ENCODE measurements at regions not wholly inside any gene's neighbourhood (a gene's known extent, or its start where the extent isn't known, plus 50 kb on each side); places are given as distances from the start of the nearest gene placed in this dataset.

DNA sequence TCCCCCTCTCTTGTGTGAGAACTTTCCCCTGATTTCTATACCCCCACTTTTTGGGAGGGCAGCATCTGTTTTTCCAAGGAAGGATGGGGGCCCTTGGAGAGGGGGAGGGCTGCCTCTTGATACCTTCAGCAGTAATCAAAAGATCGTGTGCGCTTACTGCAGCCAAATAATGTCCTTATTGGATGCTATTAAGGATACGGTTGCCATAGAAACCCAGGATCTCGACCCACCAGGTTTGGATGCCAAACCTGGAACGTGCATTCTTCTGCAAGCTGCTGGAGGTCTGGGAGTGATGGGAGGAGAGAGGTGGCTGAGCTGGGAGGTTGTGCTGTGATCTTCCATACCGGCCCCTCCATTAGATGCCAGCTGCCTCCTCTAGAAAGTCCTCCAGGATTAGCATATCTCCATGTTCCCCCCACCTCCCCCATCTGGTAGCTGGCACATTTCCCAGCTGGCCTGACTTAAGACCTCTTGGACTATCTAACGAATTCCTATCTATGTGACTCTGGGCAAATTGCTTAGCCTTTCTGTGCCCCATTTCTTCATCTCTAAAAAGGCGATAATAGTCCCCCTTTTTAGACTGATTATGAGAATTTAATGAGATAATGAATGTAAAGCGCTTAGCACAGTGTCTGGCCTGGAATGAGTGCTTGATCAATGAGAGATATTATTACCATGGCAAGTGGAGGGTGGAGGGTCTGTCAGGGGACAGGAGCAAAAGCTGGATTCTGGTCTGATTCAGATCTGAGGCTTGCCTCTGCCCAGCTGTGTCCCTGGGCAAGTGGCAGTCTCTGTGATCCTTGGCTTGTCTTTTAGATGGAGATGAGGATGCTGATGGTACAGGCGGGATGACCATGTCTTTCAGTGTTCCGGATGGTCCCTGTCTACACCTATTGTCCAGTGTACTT lies 78.5 kb upstream of the PCBD1 start:
- DNase-seq (ENCODE audit: low spot score) = peak; percentile 25

DNA sequence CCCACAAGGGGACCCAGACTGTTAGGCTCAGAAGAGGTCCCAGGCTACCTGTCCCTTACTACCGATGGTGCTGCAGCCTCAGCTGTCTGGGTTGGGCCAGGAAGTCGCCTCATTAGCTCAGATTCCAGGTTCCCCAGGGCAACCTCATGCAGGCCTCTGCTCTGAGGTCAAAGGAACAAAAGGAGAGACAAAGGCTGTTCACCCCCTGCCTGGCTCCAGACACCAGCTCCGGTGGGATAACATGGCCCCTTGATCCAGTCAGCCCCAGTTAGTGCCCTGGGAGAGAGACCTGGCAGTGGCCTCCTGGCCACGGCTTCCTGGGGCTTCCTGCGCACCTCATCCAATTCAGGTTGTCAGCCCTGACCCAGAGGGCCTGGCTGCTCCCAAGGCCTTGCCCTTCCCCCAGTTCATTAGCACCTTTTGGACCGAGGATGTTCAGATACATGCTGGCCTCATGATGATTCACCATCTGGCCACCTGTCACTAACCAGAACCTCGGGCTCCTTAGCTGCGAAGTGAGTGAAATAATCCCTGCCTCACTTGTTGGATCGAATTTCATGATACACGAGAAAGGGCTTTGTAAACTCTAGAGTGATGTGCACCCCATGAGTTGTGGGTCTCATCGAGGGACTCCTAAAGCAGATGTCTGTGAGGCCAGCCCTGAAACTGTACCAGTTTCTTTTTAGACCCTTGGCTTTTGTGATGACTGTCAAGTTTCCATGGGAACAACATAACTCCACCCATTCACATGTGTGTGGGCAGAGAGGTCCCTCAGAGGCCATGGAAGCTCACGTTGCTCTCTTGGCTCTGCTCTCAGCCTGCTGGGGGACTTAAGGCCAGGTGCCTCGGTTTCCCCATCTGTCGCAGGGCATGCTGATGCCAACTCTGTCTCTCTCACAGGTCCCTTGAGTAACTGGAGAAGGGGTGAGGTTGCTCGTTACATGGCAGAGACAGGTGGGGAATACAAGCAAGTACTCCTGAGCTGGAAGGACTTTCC lies 79.5 kb upstream of the PCBD1 start:
- peak; percentile 89 for DNase-seq (ENCODE audit: low spot score)

DNA sequence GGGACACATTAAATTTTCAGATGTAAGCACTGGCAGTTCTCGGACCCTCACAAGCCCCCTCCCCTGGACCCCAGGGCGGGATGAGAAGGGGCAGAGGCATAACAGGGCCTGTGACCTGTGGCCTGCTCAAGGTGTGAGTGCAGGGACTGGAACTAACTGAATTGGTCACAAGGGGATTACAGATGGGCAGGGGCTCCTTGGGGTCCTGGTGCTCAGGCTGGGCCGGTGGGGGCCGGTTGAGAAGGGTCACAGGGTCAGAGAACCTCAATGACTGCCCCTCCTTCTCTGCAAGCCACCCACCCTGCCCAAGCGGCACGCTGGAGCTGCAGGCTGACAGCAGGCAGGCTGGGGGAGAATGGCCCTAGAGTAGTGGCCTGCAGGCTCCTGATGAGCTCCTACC lies 80.8 kb upstream of the PCBD1 start:
- DNase-seq (ENCODE audit: low spot score) = no peak

DNA sequence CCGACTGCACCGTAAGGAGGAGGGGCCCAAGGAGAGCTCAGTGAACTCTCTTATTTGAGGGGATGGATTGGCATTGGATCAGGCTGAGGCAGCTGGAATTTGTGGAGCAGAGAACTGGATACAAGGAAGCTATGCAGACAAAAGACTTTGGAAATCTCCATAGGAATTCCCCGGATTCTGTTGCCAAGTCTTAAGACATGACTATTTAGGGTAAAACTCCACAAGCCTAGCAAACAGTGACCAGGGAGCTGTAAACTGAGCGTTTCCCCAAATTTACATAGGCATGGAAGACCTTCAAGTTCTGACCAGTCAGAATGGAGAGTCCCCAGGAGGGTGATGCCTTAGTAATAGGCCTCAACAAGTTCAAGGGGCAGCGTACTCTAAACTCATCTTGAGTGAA lies 82.5 kb upstream of the PCBD1 start:
- no peak for DNase-seq (ENCODE audit: low spot score)

- DNase-seq (ENCODE audit: low spot score) = no peak
Observed at GRCh38 chr10:70973275-70973674, 84.9 kb upstream of the PCBD1 start.

- DNase-seq (ENCODE audit: low spot score) = no peak
Observed at GRCh38 chr10:70974351-70974901, 86.1 kb upstream of the PCBD1 start.

GRCh38 chr10:70974920-70975319 lies 86.6 kb upstream of the PCBD1 start:
- DNase-seq (ENCODE audit: low spot score) = no peak

GRCh38 chr10:70976063-70976695 lies 87.8 kb upstream of the PCBD1 start:
- no peak for DNase-seq (ENCODE audit: low spot score)

DNA sequence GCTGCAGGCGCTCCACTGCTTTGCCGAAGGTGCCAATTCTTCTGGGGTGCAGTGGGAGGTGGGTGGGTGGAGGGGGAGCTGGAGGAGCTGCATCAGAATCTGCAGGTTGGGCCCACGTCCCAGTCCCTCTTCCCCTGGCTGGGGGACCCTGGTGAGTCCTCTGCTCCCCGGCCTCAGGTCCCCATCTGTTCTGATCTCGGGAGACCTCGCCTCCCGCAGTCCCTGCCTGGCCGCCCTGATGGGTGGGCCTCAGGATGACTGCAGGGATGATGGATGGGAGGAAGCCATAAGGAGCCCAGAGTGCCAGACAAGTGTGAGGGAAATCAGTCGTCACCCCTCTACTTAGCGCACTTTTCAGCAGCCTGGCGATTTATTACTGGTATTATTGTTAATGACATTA lies 89.3 kb upstream of the PCBD1 start:
- no peak for DNase-seq (ENCODE audit: low spot score)

DNA sequence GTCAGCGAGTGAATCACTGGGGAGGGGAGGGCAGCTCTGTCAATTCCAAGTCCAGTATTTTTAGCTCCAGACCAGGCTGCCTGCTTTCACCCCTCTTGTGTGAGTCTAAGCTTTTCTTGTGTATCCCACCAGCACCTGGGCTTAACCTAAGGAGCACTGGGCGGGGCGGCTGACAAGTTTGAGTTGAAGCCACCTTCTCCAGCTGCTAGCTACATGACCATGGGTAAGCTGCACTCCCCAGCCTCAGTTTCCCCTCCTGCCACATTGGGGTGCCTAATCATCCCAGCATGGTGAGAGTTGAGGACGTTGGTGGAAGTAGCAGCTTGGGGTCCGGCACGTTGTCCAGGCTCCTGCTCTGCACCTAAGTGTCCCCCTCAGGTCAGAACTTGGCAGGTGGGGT lies 89.8 kb upstream of the PCBD1 start:
- DNase-seq (ENCODE audit: low spot score) = no peak

- DNase-seq (ENCODE audit: low spot score) = no peak
Observed at GRCh38 chr10:70978816-70979480, 90.6 kb upstream of the PCBD1 start.

DNA sequence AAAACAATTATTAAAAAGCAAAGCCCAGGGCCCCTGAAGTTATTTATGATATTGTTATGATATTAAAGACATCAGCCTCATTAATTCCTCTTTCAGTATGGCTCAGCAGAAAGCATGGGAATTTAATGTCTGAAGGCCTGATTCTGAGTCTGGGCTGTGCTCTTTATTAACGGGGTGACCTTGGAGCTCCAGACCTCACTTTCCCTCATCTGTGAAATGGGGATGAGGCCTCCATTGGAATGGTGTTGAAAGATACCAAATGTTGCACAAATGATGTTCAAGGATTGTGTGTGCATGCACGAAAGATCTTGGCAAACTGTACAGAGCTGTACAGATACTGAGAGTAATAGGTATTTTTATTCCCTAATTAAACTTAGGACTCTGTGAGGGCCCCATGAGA lies 92.3 kb upstream of the PCBD1 start:
- DNase-seq (ENCODE audit: low spot score) = no peak

DNA sequence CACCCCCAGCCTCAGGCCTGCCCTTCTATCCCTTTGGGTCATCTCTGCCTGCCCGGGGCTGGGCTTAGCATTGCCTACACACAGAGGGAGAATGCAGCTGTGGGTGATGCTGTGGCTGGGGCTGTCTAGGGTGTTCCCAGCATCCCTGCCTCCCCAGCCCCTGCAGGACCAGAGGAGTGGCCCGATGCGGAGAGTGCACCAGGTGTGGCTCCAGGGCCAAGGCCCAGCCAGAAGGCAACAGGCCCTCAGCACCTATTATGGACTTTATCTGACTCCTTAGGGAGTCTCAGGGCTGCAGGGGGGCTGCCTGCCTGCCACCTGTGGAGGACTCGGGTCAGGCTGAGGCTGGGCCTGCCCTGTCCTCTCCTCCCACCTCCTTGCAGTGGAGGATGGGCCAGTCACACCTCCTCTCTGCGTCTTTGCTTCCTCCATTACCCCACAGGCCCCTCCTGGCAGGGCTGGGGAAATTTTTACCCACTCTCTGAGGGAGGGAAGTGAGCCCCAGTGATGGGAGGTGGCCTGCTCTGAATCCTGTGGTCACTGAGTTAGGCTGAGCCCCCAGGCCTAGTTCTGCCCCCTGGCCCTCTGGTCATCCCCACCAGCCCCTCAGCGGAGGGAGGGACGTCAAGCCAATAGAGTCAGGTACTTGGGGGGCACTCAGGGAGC lies 92.9 kb upstream of the PCBD1 start:
- DNase-seq (ENCODE audit: low spot score) = no peak

GRCh38 chr10:70981936-70982335 lies 93.6 kb upstream of the PCBD1 start:
- no peak for DNase-seq (ENCODE audit: low spot score)

DNA sequence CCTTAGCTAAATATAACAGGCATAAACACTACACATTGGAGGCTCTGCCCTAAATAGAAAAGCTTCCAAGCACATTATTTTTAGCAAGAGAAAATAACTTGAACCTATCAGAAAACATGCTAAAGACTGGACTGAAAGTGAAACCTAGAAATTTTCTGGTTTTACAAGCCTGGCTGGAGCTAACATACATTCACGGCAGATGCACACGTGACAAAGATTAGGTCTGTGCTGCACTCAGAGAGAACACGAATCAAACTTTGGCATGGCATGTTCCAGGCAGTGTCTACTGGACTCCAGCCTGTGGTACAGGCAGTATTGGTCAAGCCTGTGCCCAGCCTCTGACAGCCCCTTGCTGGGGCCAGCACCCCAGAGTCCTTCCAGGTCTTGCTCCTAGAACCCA lies 94.1 kb upstream of the PCBD1 start:
- DNase-seq (ENCODE audit: low spot score) = no peak

DNA sequence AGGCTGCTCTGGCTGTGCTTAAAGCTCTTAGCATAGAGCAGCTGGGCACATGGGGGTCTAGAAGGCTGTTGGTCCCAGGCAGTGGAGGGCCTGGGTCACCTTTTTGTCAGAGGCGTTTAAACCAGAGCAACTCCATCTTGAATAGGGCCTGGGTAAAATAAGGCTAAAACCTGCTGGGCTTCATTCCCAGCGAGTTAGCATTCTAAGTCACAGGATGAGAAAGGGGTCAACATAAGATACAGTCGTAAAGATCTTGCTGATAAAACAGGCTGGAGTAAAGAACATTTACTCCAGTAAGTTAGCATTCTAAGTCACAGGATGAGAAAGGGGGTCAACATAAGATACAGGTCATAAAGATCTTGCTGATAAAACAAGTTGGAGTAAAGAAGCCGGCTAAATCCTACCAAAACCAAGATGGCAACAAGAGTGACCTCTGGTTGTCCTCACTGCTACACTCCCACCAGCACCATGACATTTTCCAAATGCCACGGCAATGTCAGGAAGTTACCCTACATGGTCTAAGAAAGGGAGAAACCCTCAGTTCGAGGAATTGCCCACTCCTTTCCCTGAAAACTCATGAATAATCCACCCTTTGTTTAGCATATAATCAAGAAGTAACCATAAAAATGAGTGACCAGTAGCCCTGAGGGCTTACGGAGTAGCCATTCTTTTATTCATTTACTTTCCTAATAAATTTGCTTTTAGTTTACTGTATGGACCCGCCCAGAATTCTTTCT lies 96.8 kb upstream of the PCBD1 start:
- DNase-seq (ENCODE audit: low spot score) = no peak

DNA sequence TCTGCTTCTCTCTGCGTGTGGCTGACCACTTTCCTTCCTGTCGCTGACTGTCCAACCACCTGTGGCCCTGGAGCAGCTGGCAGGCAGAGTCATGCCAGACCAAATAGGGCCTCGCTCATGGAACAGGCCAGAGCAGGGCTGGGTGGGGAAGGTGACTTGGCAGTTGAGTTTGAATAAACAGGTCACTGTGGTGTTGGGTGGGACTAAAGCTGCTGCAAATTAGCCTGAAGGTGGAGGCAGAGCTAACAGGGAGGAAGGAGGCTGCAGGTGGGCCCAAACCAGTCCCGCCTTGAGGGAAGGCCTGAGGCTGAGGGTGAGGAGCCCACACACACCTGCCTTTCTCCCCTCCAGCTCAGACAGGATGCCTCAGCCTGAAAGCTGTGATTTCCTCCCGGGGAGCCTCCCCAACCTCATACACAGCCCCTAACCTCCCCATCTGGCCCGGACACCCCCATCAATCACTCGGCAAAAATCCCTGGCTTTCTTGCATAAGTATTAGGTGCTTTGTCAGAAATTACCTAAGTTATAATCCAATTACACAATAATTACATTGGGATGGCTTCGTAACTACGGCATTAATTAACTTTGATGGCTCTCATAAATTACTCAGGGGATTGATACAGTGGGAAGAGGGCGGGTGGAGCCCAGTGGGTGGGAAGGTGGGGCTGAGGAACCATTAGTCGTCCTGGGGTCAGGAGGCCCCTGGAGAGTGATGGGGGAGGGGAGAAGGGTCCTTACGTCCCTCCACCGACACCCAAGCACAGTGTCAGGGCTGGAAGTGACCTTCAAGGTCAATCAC lies 97.7 kb upstream of the PCBD1 start:
- peak; percentile 70 for DNase-seq (ENCODE audit: low spot score)

GRCh38 chr10:70986623-70986950 lies 98.2 kb upstream of the PCBD1 start:
- no peak for DNase-seq (ENCODE audit: low spot score)

DNA sequence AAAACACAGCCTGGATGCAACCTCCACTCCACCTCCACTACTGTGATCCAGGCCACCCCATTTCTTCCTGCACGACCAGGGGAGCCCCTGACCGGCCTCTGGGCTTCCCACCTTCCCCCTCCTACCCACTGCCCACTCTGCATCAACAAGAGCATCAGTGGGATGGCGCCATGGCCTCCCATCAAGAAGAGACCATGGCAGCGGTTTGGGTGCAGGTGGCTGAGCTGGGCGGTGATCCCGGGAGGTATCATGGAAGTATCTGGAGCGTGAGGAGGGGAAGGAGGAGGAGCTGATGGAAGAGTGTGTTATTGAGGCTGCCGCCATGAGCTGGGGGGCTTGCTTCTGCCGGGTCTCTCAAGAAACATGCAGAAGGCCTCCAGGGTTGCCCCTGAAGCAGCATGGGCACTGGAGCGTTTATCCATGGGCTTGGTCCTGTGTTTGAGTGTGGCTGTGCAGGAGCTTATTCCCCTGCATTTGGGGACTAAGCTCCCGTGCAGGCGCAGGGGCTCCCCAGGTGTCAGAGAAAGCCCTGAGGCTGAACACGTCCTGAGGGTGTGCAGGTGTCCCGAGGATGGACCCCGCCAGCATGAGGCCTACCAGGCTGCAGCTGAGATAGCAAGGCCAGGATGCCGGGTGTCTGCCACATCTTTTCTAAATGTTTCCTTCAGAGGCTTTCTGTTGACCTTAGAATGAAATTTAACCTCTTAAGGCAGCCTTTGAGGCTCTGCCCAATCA lies 99.2 kb upstream of the PCBD1 start:
- no peak for DNase-seq (ENCODE audit: low spot score)
